GM12865 (cell line): ENCODE measurements at regions not wholly inside any gene's neighbourhood (a gene's known extent, or its start where the extent isn't known, plus 50 kb on each side); places are given as distances from the start of the nearest gene placed in this dataset.

Experiments used
- DNase-seq: peaks from one replicate; pipeline ENCODE4 v3.0.0; 2010; ENCODE audit warnings: low read depth
- H3K4me3 ChIP-seq: 2 replicates; pipeline ENCODE4 v1.5.1; 2011; ENCODE audit warnings: mild to moderate bottlenecking, low read depth, low read length, control low read depth
- TF ChIP-seq, protein P1 (sequence below): IDR thresholded peaks from 2 replicates; pipeline ENCODE4 v1.5.1; 2011; ENCODE audit warnings: low read length, control low read depth, low read depth, inconsistent platforms; ENCODE audit not compliant: insufficient read depth; ENCODE audit errors: missing control alignments

DNA sequence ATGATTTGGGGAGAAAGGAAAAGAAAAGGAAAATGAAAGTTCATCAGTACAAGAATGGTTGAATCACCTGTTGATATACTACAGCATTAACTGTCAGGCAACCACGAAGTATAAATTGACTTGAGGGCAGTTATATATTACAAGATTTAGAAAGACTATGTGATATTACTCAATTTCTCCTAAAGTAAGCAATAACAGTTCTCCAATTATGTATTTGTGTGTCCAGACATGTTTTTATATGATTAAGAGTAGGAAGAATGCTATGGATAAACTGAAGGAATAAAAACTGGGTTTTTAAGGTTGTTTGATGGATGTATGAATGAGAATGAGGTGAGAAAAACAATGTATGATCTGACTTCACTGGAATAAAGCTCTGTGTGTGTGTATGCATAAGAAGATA, 2234.4 kb downstream of the ARAP2 start:
- no peak for DNase-seq
- TF ChIP-seq, protein P1, sequence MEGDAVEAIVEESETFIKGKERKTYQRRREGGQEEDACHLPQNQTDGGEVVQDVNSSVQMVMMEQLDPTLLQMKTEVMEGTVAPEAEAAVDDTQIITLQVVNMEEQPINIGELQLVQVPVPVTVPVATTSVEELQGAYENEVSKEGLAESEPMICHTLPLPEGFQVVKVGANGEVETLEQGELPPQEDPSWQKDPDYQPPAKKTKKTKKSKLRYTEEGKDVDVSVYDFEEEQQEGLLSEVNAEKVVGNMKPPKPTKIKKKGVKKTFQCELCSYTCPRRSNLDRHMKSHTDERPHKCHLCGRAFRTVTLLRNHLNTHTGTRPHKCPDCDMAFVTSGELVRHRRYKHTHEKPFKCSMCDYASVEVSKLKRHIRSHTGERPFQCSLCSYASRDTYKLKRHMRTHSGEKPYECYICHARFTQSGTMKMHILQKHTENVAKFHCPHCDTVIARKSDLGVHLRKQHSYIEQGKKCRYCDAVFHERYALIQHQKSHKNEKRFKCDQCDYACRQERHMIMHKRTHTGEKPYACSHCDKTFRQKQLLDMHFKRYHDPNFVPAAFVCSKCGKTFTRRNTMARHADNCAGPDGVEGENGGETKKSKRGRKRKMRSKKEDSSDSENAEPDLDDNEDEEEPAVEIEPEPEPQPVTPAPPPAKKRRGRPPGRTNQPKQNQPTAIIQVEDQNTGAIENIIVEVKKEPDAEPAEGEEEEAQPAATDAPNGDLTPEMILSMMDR, result no peak
- H3K4me3 ChIP-seq, result no peak overlapping the region

DNA sequence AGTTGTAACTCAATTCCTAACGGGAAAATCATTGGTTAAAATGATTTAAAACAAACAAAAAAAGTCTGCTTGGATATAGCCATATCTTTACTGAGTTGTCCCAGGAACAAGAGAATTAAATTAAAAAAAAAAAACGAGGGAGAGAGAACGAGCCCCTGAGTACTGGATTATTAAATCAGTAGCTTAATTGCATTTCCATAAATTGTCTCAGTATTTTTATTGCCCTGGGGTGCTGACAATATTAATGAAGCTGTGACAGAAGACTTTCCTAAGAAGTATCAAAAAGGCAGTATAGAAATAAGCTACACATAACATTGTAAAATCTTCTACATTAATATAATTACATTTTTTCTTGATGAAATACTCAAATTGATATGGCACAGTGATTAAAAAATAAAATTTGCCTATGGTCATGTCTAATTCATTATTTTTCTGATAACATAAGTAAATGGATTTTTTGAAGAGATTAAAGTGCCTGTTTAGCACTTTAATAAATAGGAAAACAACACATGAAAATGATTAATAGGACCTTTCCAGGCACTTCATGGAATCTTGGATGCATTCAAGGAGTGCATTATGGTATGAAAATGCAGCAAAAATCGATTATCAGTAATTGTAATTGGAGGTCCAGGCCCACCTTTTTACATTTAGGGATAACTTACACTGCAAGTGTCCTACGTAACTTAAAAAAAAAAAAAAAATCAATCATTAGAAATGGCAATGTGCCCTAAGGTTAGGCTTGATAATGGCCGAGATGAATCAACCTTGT, 2233.4 kb downstream of the ARAP2 start:
- H3K4me3 ChIP-seq, result no peak overlapping the region
- TF ChIP-seq, protein P1, result no peak
- DNase-seq, result no peak

DNA sequence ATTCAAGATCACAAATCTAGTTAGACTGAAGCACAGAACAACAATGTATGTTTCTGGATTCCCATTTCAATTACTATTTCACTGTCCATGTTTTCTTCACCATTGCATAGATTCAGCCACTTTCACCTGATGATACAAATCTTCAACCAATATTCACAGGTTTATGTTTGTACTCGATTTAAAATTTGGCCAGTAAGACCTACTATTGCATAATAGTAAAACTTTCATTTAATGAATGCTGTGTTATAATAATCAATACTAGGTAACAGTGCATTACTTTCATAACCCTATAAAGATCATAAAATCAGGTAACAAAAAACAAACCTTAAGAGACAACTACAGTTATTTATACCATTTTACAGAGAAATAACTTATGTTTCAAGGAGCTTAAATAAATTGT, 2209.1 kb downstream of the ARAP2 start:
- no peak overlapping the region for H3K4me3 ChIP-seq
- DNase-seq, result no peak
- TF ChIP-seq, protein P1, result no peak

DNA sequence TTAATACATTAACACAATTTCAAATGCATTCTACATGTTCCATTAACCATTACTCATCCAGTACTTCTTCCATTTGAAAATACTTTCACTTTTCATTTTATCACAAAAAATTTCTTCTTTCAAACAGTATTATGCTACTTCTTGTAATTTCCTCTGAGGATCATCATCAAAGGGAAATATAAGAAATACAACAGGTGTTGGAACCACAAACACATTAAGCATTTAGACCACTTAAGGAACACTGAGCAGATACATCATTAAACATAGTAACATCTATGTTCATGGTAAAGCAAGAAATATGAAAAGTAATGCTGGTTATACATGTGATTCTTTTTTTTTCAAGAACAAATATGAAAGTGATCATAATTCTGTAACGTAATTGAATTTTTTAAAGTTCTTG, 2207.0 kb downstream of the ARAP2 start:
- TF ChIP-seq, protein P1, result no peak
- no peak overlapping the region for H3K4me3 ChIP-seq
- DNase-seq, result no peak

GRCh38 chr4:34039766-34040165, 2204.5 kb downstream of the ARAP2 start:
- H3K4me3 ChIP-seq, result no peak overlapping the region
- TF ChIP-seq, protein P1, result no peak
- no peak for DNase-seq

GRCh38 chr4:34043131-34043530, 2201.2 kb downstream of the ARAP2 start:
- peak; percentile 1 for DNase-seq
- TF ChIP-seq, protein P1, result no peak
- no peak overlapping the region for H3K4me3 ChIP-seq

- peak; percentile 18 for DNase-seq
- TF ChIP-seq, protein P1, result no peak
- H3K4me3 ChIP-seq, result no peak overlapping the region
These were observed 2197.7 kb downstream of the ARAP2 start for GRCh38 chr4:34046580-34046979.
